ENCODE measurements at regions not wholly inside any gene's neighbourhood (a gene's known extent, or its start where the extent isn't known, plus 50 kb on each side); places are given as distances from the start of the nearest gene placed in this dataset.
A peak's percentile ranks its signal among the peaks of the same experiment; 100 is the strongest.
"Not testable (repeated sequence)": the region's sequence is repeated elsewhere in the genome, so short reads cannot be mapped to it uniquely, and the experiment has no call there.

GRCh38 chr5:130939059-130939458 lies 226.0 kb downstream of the HINT1 start:
- no peaks in the 10 kb centered on the region for H3K9me3 ChIP-seq (ENCODE audit: severe bottlenecking)
- H3K4me1 ChIP-seq (ENCODE audit: insufficient read depth, poor library complexity, severe bottlenecking) = no peaks in the 10 kb centered on the region
- ATAC-seq (ENCODE audit: low read depth) (no peak), DNase-seq (ENCODE audit: low spot score) (no peak)
- TF ChIP-seq CTCF (IDR thresholded peaks at IDR 0.05; ENCODE audit: poor library complexity, severe bottlenecking) = no peak
- no peaks in the 10 kb centered on the region for H3K27me3 ChIP-seq (ENCODE audit: insufficient read depth, poor library complexity, severe bottlenecking)
- no peaks in the 10 kb centered on the region for H3K36me3 ChIP-seq (ENCODE audit: low read depth)
- no peak overlapping the region for H3K27ac ChIP-seq (ENCODE audit: poor library complexity, severe bottlenecking)
- no peak overlapping the region for H3K4me3 ChIP-seq (ENCODE audit: severe bottlenecking)

- Histone ChIP-seq H3K9me3 (ENCODE audit: severe bottlenecking) (no peaks in the 10 kb centered on the region), H3K4me1 (ENCODE audit: insufficient read depth, poor library complexity, severe bottlenecking) (no peaks in the 10 kb centered on the region), H3K27me3 (ENCODE audit: insufficient read depth, poor library complexity, severe bottlenecking) (no peaks in the 10 kb centered on the region), H3K27ac (ENCODE audit: poor library complexity, severe bottlenecking) (no peak overlapping the region), H3K4me3 (ENCODE audit: severe bottlenecking) (no peak overlapping the region), H3K36me3 (ENCODE audit: low read depth) (no peaks in the 10 kb centered on the region)
- no peak for ATAC-seq (ENCODE audit: low read depth)
- no peak for DNase-seq (ENCODE audit: low spot score)
- TF ChIP-seq CTCF (IDR thresholded peaks at IDR 0.05; ENCODE audit: poor library complexity, severe bottlenecking) = no peak
These were observed 228.0 kb downstream of the HINT1 start for GRCh38 chr5:130937046-130937445.

GRCh38 chr5:130923543-130924124 lies 241.4 kb downstream of the HINT1 start:
- ATAC-seq (ENCODE audit: low read depth) (no peak), DNase-seq (ENCODE audit: low spot score) (no peak)
- H3K27me3 ChIP-seq (ENCODE audit: insufficient read depth, poor library complexity, severe bottlenecking) = no peaks in the 10 kb centered on the region
- H3K4me3 ChIP-seq (ENCODE audit: severe bottlenecking) = no peak overlapping the region
- TF ChIP-seq CTCF (IDR thresholded peaks at IDR 0.05; ENCODE audit: poor library complexity, severe bottlenecking) = no peak
- no peaks in the 10 kb centered on the region for H3K9me3 ChIP-seq (ENCODE audit: severe bottlenecking)
- H3K4me1 ChIP-seq (ENCODE audit: insufficient read depth, poor library complexity, severe bottlenecking) = no peaks in the 10 kb centered on the region
- H3K27ac ChIP-seq (ENCODE audit: poor library complexity, severe bottlenecking) = no peak overlapping the region
- H3K36me3 ChIP-seq (ENCODE audit: low read depth) = no peaks in the 10 kb centered on the region

- Histone ChIP-seq H3K27ac (ENCODE audit: poor library complexity, severe bottlenecking) (no peak overlapping the region), H3K4me3 (ENCODE audit: severe bottlenecking) (no peak overlapping the region), H3K36me3 (ENCODE audit: low read depth) (no peaks in the 10 kb centered on the region), H3K27me3 (ENCODE audit: insufficient read depth, poor library complexity, severe bottlenecking) (peaks cover 5% of the 10 kb centered on the region), H3K9me3 (ENCODE audit: severe bottlenecking) (no peaks in the 10 kb centered on the region), H3K4me1 (ENCODE audit: insufficient read depth, poor library complexity, severe bottlenecking) (no peaks in the 10 kb centered on the region)
- DNase-seq (ENCODE audit: low spot score) = no peak
- peak; percentile 55 for TF ChIP-seq CTCF (IDR thresholded peaks at IDR 0.05; ENCODE audit: poor library complexity, severe bottlenecking)
- peak; percentile 17; the same call in 1 of the 3 replicates for ATAC-seq (ENCODE audit: low read depth)
These were observed 253.0 kb downstream of the HINT1 start for GRCh38 chr5:130912088-130912487.

GRCh38 chr5:130908186-130908585 lies 256.9 kb downstream of the HINT1 start:
- TF ChIP-seq CTCF (IDR thresholded peaks at IDR 0.05; ENCODE audit: poor library complexity, severe bottlenecking) = no peak
- no peak for DNase-seq (ENCODE audit: low spot score)
- Histone ChIP-seq H3K36me3 (ENCODE audit: low read depth) (no peaks in the 10 kb centered on the region), H3K27ac (ENCODE audit: poor library complexity, severe bottlenecking) (no peak overlapping the region), H3K27me3 (ENCODE audit: insufficient read depth, poor library complexity, severe bottlenecking) (peaks cover 15% of the 10 kb centered on the region), H3K4me3 (ENCODE audit: severe bottlenecking) (no peak overlapping the region), H3K4me1 (ENCODE audit: insufficient read depth, poor library complexity, severe bottlenecking) (no peaks in the 10 kb centered on the region), H3K9me3 (ENCODE audit: severe bottlenecking) (peaks cover under 1% of the 10 kb centered on the region)
- no peak for ATAC-seq (ENCODE audit: low read depth)

GRCh38 chr5:130897537-130898195 lies 267.4 kb downstream of the HINT1 start:
- not testable (repeated sequence) for H3K36me3 ChIP-seq (ENCODE audit: low read depth); H3K9me3 ChIP-seq (ENCODE audit: severe bottlenecking); ATAC-seq (ENCODE audit: low read depth); H3K4me1 ChIP-seq (ENCODE audit: insufficient read depth, poor library complexity, severe bottlenecking); H3K4me3 ChIP-seq (ENCODE audit: severe bottlenecking); H3K27me3 ChIP-seq (ENCODE audit: insufficient read depth, poor library complexity, severe bottlenecking); H3K27ac ChIP-seq (ENCODE audit: poor library complexity, severe bottlenecking); DNase-seq (ENCODE audit: low spot score)

- ATAC-seq (ENCODE audit: low read depth); H3K27ac ChIP-seq (ENCODE audit: poor library complexity, severe bottlenecking); H3K4me3 ChIP-seq (ENCODE audit: severe bottlenecking); DNase-seq (ENCODE audit: low spot score); H3K9me3 ChIP-seq (ENCODE audit: severe bottlenecking); H3K36me3 ChIP-seq (ENCODE audit: low read depth); H3K27me3 ChIP-seq (ENCODE audit: insufficient read depth, poor library complexity, severe bottlenecking); H3K4me1 ChIP-seq (ENCODE audit: insufficient read depth, poor library complexity, severe bottlenecking): not testable (repeated sequence)
These were observed 267.9 kb downstream of the HINT1 start for GRCh38 chr5:130897181-130897536.
